ENCODE measurements at regions not wholly inside any gene's neighbourhood (a gene's known extent, or its start where the extent isn't known, plus 50 kb on each side); places are given as distances from the start of the nearest gene placed in this dataset.

GRCh38 chr5:2806176-2806575, 54.7 kb upstream of the IRX2 start:
- TF ChIP-seq TARDBP (IDR thresholded peaks at IDR 0.05) (no peak), FOXM1 (IDR thresholded peaks at IDR 0.05; ENCODE audit: borderline replicate concordance) (no peak), SP1 (IDR thresholded peaks at IDR 0.05) (no peak), ZNF384 (IDR thresholded peaks at IDR 0.05) (no peak), NFRKB (IDR thresholded peaks at IDR 0.05) (no peak)

Measured in HEK293T (cell line).